Keratinocyte (primary cell): ENCODE measurements at regions not wholly inside any gene's neighbourhood (a gene's known extent, or its start where the extent isn't known, plus 50 kb on each side); places are given as distances from the start of the nearest gene placed in this dataset.

Experiments used
- CTCF ChIP-seq, 3 experiments: IDR thresholded peaks in 1 of 3; conservative IDR thresholded peaks in 1 of 3; optimal IDR thresholded peaks in 1 of 3; 2 replicates in 2 of 3; 3 replicates in 1 of 3; pipeline versions ENCODE3 to v1.5.1; 2011; ENCODE audit warnings: low read length in 3 of 3, mild to moderate bottlenecking in 3 of 3, moderate library complexity in 2 of 3, control low read depth in 1 of 3, inconsistent platforms in 1 of 3; ENCODE audit not compliant: insufficient read depth in 2 of 3; ENCODE audit errors: extremely low read depth in 1 of 3
- EZH2 ChIP-seq: IDR thresholded peaks from one replicate; pipeline ENCODE4 v1.6.1; 2012; ENCODE audit warnings: inconsistent platforms, mild to moderate bottlenecking, low read length, moderate library complexity

GRCh38 chr4:127203562-127204200, 429.1 kb upstream of the INTU start:
- no peak for TF ChIP-seq CTCF (optimal IDR thresholded peaks at IDR 0.05 in 1 of 3, IDR thresholded peaks at IDR 0.05 in 1 of 3, conservative IDR thresholded peaks at IDR 0.05 in 1 of 3; ENCODE audit: extremely low read depth in 1 of 3, insufficient read depth in 2 of 3, low read length in 3 of 3)
- no peak for TF ChIP-seq EZH2
